ENCODE measurements at regions not wholly inside any gene's neighbourhood (a gene's known extent, or its start where the extent isn't known, plus 50 kb on each side); places are given as distances from the start of the nearest gene placed in this dataset.

DNA sequence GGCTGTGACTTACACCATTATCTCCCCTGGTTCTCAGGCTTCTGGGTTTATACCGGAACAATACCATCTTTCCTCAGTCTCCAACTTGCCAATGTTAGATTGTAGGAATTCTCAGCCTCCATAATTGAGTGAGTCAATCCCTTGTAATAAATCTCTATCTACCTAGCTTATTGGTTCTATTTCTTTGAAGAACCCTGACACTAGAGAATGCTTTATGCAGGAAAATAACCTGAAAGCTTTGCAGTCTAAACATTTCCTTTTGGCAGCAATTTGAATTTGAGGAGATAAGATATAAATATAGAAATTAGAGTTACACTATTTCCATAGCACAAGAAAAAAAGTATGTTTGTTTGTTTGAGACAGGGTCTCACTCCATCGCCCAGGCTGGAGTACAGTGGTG is 278.1 kb upstream of the CDH18 start:
- Histone ChIP-seq H3K9ac (ENCODE audit: low read depth in 1 of 2, low read length in 2 of 2) (no peak overlapping the region), H3K27me3 (ENCODE audit: control insufficient read depth in 4 of 4, insufficient read depth in 4 of 4, low read length in 3 of 4) (no peaks in the 10 kb centered on the region), H3K27ac (ENCODE audit: low read depth in 1 of 2, low read length in 2 of 2) (no peak overlapping the region), H3K9me3 (ENCODE audit: control insufficient read depth in 4 of 4, low read length in 3 of 4) (no peaks in the 10 kb centered on the region), H3K4me3 (ENCODE audit: low read depth in 1 of 3, low read length in 3 of 3) (no peak overlapping the region), H3K36me3 (ENCODE audit: control insufficient read depth in 4 of 4, insufficient read depth in 3 of 4, low read depth in 1 of 4, low read length in 3 of 4) (no peaks in the 10 kb centered on the region), H3K4me1 (ENCODE audit: control insufficient read depth in 4 of 4, insufficient read depth in 4 of 4, low read length in 3 of 4) (no peaks in the 10 kb centered on the region)
- TF ChIP-seq HNF4A (conservative IDR thresholded peaks at IDR 0.05) (no peak), NR2F2 (IDR thresholded peaks at IDR 0.05) (no peak), RXRA (IDR thresholded peaks at IDR 0.05) (no peak), FOXA1 (IDR thresholded peaks at IDR 0.05) (no peak), EGR1 (IDR thresholded peaks at IDR 0.05; ENCODE audit: low read depth in 2 of 2) (no peak), GABPA (IDR thresholded peaks at IDR 0.05 in 1 of 2, conservative IDR thresholded peaks at IDR 0.05 in 1 of 2) (no peak)
- TF ChIP-seq, protein P1, sequence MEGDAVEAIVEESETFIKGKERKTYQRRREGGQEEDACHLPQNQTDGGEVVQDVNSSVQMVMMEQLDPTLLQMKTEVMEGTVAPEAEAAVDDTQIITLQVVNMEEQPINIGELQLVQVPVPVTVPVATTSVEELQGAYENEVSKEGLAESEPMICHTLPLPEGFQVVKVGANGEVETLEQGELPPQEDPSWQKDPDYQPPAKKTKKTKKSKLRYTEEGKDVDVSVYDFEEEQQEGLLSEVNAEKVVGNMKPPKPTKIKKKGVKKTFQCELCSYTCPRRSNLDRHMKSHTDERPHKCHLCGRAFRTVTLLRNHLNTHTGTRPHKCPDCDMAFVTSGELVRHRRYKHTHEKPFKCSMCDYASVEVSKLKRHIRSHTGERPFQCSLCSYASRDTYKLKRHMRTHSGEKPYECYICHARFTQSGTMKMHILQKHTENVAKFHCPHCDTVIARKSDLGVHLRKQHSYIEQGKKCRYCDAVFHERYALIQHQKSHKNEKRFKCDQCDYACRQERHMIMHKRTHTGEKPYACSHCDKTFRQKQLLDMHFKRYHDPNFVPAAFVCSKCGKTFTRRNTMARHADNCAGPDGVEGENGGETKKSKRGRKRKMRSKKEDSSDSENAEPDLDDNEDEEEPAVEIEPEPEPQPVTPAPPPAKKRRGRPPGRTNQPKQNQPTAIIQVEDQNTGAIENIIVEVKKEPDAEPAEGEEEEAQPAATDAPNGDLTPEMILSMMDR (IDR thresholded peaks at IDR 0.05; ENCODE audit: low read depth, low read length, missing input control): no peak
- TF ChIP-seq, protein P2, sequence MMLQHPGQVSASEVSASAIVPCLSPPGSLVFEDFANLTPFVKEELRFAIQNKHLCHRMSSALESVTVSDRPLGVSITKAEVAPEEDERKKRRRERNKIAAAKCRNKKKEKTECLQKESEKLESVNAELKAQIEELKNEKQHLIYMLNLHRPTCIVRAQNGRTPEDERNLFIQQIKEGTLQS (IDR thresholded peaks at IDR 0.05): no peak
- TF ChIP-seq, protein P3, sequence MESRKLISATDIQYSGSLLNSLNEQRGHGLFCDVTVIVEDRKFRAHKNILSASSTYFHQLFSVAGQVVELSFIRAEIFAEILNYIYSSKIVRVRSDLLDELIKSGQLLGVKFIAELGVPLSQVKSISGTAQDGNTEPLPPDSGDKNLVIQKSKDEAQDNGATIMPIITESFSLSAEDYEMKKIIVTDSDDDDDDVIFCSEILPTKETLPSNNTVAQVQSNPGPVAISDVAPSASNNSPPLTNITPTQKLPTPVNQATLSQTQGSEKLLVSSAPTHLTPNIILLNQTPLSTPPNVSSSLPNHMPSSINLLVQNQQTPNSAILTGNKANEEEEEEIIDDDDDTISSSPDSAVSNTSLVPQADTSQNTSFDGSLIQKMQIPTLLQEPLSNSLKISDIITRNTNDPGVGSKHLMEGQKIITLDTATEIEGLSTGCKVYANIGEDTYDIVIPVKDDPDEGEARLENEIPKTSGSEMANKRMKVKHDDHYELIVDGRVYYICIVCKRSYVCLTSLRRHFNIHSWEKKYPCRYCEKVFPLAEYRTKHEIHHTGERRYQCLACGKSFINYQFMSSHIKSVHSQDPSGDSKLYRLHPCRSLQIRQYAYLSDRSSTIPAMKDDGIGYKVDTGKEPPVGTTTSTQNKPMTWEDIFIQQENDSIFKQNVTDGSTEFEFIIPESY (IDR thresholded peaks at IDR 0.05): no peak
- WGBS: 85% methylated on average over 2 of the region's 2 CpGs
- DNase-seq (ENCODE audit: low spot score): no peak

DNA sequence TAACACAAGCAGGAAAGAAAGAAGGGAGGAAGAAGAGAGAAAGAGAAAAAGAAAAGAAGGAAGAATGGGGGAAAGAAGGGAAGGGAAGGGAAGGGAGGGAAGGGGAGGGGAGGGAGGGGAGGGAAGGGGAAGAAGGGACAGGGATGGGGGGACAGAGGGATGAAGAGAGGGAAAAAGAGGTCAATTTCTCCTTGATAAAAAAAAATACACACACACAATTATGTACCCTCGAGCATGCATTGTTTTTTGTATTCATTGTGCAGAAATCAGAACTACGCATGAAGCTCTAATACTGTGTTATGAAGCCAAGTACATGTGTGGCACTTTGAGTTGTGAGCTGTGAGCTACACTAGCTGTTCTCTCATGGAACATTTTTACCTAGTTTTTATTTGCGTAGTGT is 274.9 kb upstream of the CDH18 start:
- DNase-seq (ENCODE audit: low spot score): no peak
- WGBS: 79% methylated on average over 3 of the region's 3 CpGs
- no peaks in the 10 kb centered on the region for H3K27me3 ChIP-seq (ENCODE audit: control insufficient read depth in 4 of 4, insufficient read depth in 4 of 4, low read length in 3 of 4)

More for the DNA sequence above, 274.9 kb upstream of the CDH18 start:
- Histone ChIP-seq H3K27ac (ENCODE audit: low read depth in 1 of 2, low read length in 2 of 2) (no peak overlapping the region), H3K4me1 (ENCODE audit: control insufficient read depth in 4 of 4, insufficient read depth in 4 of 4, low read length in 3 of 4) (no peaks in the 10 kb centered on the region), H3K9ac (ENCODE audit: low read depth in 1 of 2, low read length in 2 of 2) (no peak overlapping the region), H3K36me3 (ENCODE audit: control insufficient read depth in 4 of 4, insufficient read depth in 3 of 4, low read depth in 1 of 4, low read length in 3 of 4) (no peaks in the 10 kb centered on the region), H3K9me3 (ENCODE audit: control insufficient read depth in 4 of 4, low read length in 3 of 4) (no peaks in the 10 kb centered on the region), H3K4me3 (ENCODE audit: low read depth in 1 of 3, low read length in 3 of 3) (no peak overlapping the region)
- TF ChIP-seq JUND (IDR thresholded peaks at IDR 0.05): no peak
- TF ChIP-seq YY1 (IDR thresholded peaks at IDR 0.05): no peak
- TF ChIP-seq HNF4A (conservative IDR thresholded peaks at IDR 0.05): no peak
- TF ChIP-seq, protein P1 (IDR thresholded peaks at IDR 0.05; ENCODE audit: low read depth, low read length, missing input control): no peak
- TF ChIP-seq, protein P4, sequence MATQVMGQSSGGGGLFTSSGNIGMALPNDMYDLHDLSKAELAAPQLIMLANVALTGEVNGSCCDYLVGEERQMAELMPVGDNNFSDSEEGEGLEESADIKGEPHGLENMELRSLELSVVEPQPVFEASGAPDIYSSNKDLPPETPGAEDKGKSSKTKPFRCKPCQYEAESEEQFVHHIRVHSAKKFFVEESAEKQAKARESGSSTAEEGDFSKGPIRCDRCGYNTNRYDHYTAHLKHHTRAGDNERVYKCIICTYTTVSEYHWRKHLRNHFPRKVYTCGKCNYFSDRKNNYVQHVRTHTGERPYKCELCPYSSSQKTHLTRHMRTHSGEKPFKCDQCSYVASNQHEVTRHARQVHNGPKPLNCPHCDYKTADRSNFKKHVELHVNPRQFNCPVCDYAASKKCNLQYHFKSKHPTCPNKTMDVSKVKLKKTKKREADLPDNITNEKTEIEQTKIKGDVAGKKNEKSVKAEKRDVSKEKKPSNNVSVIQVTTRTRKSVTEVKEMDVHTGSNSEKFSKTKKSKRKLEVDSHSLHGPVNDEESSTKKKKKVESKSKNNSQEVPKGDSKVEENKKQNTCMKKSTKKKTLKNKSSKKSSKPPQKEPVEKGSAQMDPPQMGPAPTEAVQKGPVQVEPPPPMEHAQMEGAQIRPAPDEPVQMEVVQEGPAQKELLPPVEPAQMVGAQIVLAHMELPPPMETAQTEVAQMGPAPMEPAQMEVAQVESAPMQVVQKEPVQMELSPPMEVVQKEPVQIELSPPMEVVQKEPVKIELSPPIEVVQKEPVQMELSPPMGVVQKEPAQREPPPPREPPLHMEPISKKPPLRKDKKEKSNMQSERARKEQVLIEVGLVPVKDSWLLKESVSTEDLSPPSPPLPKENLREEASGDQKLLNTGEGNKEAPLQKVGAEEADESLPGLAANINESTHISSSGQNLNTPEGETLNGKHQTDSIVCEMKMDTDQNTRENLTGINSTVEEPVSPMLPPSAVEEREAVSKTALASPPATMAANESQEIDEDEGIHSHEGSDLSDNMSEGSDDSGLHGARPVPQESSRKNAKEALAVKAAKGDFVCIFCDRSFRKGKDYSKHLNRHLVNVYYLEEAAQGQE (IDR thresholded peaks at IDR 0.05): no peak
- TF ChIP-seq GABPA (IDR thresholded peaks at IDR 0.05 in 1 of 2, conservative IDR thresholded peaks at IDR 0.05 in 1 of 2): no peak
- TF ChIP-seq SP1 (IDR thresholded peaks at IDR 0.05): no peak
- no peak for TF ChIP-seq FOXA1 (IDR thresholded peaks at IDR 0.05)
- TF ChIP-seq EGR1 (IDR thresholded peaks at IDR 0.05; ENCODE audit: low read depth in 2 of 2): no peak
- TF ChIP-seq, protein P5, sequence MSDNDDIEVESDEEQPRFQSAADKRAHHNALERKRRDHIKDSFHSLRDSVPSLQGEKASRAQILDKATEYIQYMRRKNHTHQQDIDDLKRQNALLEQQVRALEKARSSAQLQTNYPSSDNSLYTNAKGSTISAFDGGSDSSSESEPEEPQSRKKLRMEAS (IDR thresholded peaks at IDR 0.05): no peak
- TF ChIP-seq, protein P3 (IDR thresholded peaks at IDR 0.05): no peak
